RWPE1 (cell line): ENCODE measurements at regions not wholly inside any gene's neighbourhood (a gene's known extent, or its start where the extent isn't known, plus 50 kb on each side); places are given as distances from the start of the nearest gene placed in this dataset.

Experiments used
- CTCF ChIA-PET: fragments of 350-600 bp; sonication (Branson Sonifier 250); formaldehyde crosslinking; extraction: SDS; loops from one replicate; lab custom pipeline; 2021; lab: Yijun Ruan, JAX
- POLR2A ChIA-PET: fragments of 400-600 bp; formaldehyde crosslinking; extraction: SDS; loops from one replicate; lab custom pipeline; 2020; ENCODE audit warnings: antibody characterized with exemption; ENCODE audit not compliant: low non-redundant PET; lab: Yijun Ruan, JAX
- DNase-seq: peaks from one replicate; pipeline ENCODE4 v3.0.0; 2012; ENCODE audit warnings: low spot score
- H3K27ac ChIP-seq: fragments of 450-650 bp; 2 replicates; pipeline ENCODE4 v1.5.1; 2017
- TF ChIP-seq, protein P1 (sequence below): fragments of 450-650 bp; conservative IDR thresholded peaks from 2 replicates; pipeline ENCODE4 v1.5.1; 2017; ENCODE audit warnings: low read depth, mild to moderate bottlenecking

DNA sequence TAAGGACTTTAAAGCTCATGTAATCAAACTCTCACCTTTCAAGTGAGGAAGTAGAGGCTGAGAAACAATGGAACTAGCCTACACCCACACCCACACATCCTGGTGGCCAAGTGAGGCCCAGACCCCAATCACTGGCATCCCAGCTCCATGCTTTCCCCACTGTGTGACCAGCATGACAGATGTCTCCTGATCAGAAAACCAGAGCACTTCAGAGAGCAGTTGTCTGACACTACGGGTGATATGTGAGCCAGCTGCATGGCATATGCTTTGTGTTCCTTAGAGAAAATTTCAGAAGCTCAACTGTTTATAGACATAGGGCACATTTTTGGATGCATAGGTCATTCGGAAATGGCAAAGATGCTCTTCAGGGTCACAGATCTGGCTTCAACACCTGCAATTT is 315.2 kb downstream of the NDFIP2 start:
- POLR2A ChIA-PET: no interaction called here
- TF ChIP-seq, protein P1, sequence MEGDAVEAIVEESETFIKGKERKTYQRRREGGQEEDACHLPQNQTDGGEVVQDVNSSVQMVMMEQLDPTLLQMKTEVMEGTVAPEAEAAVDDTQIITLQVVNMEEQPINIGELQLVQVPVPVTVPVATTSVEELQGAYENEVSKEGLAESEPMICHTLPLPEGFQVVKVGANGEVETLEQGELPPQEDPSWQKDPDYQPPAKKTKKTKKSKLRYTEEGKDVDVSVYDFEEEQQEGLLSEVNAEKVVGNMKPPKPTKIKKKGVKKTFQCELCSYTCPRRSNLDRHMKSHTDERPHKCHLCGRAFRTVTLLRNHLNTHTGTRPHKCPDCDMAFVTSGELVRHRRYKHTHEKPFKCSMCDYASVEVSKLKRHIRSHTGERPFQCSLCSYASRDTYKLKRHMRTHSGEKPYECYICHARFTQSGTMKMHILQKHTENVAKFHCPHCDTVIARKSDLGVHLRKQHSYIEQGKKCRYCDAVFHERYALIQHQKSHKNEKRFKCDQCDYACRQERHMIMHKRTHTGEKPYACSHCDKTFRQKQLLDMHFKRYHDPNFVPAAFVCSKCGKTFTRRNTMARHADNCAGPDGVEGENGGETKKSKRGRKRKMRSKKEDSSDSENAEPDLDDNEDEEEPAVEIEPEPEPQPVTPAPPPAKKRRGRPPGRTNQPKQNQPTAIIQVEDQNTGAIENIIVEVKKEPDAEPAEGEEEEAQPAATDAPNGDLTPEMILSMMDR: no peak
- no peak for DNase-seq
- no peak overlapping the region for H3K27ac ChIP-seq
- CTCF ChIA-PET: no interaction called here

DNA sequence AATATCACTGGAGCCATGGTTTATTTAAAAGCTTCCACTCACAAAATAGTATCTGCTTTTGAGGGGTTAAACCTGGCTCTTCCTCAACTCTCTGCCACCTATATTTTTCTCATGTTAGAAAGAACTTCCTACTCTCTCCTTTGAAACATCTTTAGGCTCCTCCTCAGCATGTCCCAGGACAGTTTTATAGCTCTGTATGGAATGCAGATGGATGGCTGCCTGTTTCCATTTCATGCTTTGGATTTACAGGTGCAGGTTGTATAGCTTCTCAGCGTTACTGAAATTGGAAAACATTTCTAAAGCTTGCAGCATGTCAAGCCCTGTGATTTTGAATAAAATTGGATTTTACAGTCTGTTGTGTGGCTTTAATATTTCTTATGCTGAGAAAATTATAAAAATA is 314.0 kb downstream of the NDFIP2 start:
- no peak for DNase-seq
- ChIA-PET CTCF (interaction anchor here (0.7 to 0.9 kb wide), 2 partner anchors 164 to 548 kb away, joined by 3 to 4 read pairs; no protein-coding TSS in a partner anchor), POLR2A (no interaction called here)
- H3K27ac ChIP-seq: no peak overlapping the region
- TF ChIP-seq, protein P1: no peak

DNA sequence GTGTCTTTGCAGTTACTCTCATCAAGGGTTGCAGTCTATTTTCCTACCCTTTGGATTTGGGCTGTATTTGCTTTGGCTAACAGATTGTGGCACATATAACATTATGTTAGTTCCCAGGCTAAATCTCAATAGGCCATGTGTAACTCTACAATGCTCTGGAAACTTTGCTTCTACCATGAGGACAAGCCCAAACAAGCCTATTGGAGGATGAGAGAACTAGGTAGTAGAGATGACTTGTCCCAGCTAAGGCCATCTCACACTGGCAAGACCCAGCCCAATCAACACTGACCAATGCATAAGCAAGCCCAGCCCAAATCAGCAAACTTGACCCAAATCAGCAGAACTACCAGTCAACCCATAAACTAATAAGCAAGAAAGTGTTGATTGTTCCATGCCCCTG is 311.8 kb downstream of the NDFIP2 start:
- no peak overlapping the region for H3K27ac ChIP-seq
- ChIA-PET CTCF (interaction anchor here (0.6 kb wide), 2 partner anchors 114 to 132 kb away, joined by 3 to 7 read pairs; no protein-coding TSS in a partner anchor), POLR2A (no interaction called here)
- TF ChIP-seq, protein P1: no peak
- no peak for DNase-seq

DNA sequence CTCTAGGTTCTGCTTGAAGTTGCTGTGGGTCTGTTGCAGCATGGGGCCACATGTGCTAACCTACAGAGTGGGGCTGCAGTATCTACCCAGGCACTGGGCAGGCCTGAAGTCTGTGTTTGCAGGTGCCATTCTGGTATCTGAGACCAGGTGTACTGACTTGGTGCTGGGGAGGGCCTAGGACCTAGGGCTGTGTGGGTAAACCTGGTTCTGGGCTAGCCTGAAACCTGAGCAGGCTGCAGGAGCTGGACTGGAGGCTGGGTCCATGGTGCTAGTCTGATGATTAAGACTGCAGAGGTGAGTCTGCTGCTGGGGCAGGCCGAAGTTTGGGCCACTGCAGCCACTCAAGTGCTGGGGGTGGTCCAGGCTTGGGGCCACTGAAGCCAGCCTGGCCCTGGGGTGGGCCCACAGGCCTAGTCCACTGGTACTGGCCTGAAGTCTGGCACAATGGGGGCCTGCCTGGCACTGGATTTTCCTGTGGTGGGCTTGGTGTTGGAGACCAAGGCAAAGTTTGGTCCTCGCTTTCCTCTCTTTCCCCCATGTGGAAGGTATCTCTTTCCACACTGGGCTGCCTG is 310.6 kb downstream of the NDFIP2 start:
- DNase-seq: no peak
- ChIA-PET CTCF (no interaction called here), POLR2A (no interaction called here)
- TF ChIP-seq, protein P1: no peak
- H3K27ac ChIP-seq: no peak overlapping the region

DNA sequence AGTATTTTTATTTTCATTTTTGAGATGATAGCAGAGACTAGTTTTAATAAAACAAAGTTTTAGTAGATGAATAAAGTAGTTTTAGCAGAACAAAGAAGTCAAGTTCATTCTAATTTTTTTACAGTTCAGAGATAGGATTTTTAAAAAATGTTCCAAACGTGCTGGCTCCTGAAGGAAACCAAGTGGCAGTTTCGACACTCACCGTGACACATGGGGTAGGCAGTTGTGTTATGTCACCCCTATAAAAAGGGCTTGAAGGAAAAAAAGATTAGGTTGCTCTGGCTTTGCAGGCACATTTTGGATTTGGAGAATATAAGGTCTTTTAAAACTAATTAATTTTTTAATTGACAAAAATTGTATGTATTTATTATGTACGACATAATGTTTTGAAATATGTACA is 305.2 kb downstream of the NDFIP2 start:
- no peak for DNase-seq
- TF ChIP-seq, protein P1: no peak
- POLR2A ChIA-PET: no interaction called here
- H3K27ac ChIP-seq: no peak overlapping the region
- CTCF ChIA-PET: no interaction called here

DNA sequence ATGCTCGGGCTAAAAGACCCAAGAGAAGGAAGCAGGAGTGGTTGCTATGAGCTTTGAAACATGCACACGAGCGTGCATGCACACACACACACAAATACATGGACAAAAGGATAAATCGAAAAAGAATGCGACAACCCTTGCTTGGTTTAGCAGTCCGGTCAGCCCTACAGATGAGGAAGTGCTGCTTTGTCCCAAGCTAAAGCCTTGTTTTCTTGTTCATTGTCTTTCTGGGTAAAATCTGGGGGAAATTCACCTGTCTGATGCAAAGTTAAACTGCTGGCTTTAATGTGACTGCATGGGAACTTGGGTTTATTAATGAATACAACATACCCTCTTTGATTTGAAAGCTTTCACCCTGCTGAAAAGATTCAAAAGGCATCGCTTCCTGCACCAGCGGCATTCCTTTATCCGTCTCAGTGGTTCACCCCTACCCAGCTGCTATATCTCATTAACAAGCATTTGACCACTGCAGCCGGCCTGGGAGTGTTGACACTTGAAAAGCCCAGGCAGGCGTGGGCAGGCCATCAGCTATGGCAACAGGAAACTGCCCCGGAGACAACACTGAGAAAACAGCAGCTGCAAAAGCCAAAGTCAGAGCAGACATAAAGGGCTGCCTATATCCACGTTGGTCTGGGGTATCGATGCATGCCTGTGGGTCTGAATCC is 301.7 kb downstream of the NDFIP2 start:
- peak overlapping the region; percentile 57 for H3K27ac ChIP-seq
- TF ChIP-seq, protein P1: no peak
- POLR2A ChIA-PET: no interaction called here
- peak; percentile 22 for DNase-seq
- CTCF ChIA-PET: interaction anchor here (0.6 to 0.8 kb wide), 3 partner anchors 193 to 1234 kb away, joined by 3 read pairs; no protein-coding TSS in a partner anchor
